Dermis microvascular lymphatic vessel endothelial cell (primary cell): ENCODE measurements at regions not wholly inside any gene's neighbourhood (a gene's known extent, or its start where the extent isn't known, plus 50 kb on each side); places are given as distances from the start of the nearest gene placed in this dataset.
"Not testable (repeated sequence)": the region's sequence is repeated elsewhere in the genome, so short reads cannot be mapped to it uniquely, and the experiment has no call there.

Experiments used
- DNase-seq, 2 donors: peaks; one replicate each; pipeline versions ENCODE4 v3.0.0 to v3.0.0-alpha.2; 2010; ENCODE audit warnings: low read depth in 2 of 2

- DNase-seq, result no peak
These were observed 114.4 kb upstream of the SLC35F3 start for GRCh38 chr1:233790121-233790520.

- peak; percentile 15 to 42 for DNase-seq
These were observed 113.7 kb upstream of the SLC35F3 start for GRCh38 chr1:233790662-233791371.

- DNase-seq, result no peak
These were observed 113.1 kb upstream of the SLC35F3 start for GRCh38 chr1:233791372-233791703.

GRCh38 chr1:233791721-233792120 lies 112.8 kb upstream of the SLC35F3 start:
- no peak for DNase-seq

GRCh38 chr1:233794863-233795262 lies 109.6 kb upstream of the SLC35F3 start:
- DNase-seq, result no peak

DNA sequence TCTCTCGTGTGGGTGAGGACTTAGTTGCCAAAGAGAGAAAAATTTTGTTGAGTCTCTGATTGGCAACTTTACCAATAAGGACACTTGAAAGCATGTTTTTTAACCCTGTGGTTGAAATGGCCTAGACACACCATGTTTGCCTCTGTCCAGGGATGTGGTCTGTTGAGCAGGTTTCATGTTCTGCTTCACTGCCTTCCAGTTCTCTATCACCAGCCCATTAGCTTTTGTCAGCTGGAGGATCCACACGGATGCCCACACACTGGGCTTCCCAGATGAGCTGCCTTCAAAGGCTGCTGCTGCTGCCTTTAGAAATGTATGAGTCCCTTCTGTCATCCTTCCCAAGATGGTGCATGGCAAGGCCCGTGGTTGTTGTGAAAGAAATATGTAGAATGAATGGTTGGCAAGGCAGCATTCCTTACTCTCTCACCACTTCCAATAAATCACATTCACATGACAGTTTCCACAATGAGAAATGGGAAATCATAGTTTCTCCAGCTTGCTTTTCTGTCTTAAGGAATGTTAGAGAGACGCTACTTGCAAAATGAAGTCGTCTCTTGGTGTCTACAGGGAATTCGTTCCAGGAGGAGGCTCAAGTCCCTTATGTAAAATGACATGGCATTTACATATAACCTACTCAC lies 108.2 kb upstream of the SLC35F3 start:
- no peak for DNase-seq

DNA sequence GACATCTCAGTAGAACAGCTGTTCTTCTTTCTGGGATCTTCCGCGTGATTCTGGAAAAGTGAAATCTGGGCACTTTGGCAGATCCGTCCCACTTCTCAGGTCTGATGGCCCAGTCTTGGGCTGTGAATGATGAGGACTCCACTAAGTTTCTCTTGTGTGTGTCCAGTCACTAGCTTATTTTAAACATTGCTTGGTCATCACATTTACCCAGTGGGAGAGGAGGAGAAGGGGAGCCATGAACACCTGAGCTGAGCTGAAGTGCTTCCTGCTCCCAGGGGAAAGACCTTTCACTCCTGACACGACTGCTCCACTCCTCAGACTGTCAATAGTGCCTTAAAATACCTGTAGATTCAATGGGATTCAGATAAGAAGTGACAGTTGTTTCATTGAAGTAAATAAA lies 101.9 kb upstream of the SLC35F3 start:
- DNase-seq, result no peak

- no peak for DNase-seq
These were observed 98.7 kb upstream of the SLC35F3 start for GRCh38 chr1:233805786-233806185.

- no peak for DNase-seq
These were observed 89.1 kb upstream of the SLC35F3 start for GRCh38 chr1:233815357-233815756.

GRCh38 chr1:233815865-233816264 lies 88.6 kb upstream of the SLC35F3 start:
- no peak for DNase-seq

GRCh38 chr1:233816348-233816747 lies 88.1 kb upstream of the SLC35F3 start:
- DNase-seq, result no peak

DNA sequence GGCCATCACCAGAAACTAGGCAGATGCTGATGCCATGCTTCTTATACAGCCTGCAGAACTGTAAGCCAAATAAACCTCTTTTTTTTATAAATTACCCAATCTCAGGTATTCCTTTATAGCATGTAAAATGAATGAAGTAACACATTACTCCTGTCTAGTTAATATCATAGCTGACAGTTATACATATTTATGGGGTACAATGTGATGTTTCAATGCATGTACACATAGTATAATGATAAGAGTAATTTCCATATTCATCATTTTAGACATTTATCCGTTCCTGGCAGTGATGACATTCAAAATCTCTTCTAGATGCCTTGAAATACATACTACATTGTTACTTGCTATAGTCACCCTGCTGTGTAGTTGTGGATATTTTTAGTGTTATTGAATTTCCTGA lies 85.4 kb upstream of the SLC35F3 start:
- no peak for DNase-seq

DNA sequence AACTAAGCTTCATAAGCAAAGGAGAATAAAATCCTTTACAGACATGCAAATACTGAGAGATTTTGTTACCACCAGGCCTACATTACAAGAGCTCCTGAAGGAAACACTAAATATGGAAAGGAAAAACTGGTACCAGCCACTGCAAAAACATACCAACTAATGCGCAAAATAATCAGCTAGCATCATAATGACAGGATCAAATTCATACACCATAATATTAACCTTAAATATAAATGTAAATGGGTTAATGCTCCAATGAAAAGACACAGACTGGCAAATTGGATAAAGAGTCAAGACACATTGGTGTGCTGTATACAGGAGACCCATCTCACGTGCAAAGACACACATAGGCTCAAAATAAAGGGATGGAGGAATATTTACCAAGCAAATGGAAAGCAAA lies 80.3 kb upstream of the SLC35F3 start:
- DNase-seq, result not testable (repeated sequence)

GRCh38 chr1:233827937-233828336 lies 76.5 kb upstream of the SLC35F3 start:
- DNase-seq, result not testable (repeated sequence)

DNA sequence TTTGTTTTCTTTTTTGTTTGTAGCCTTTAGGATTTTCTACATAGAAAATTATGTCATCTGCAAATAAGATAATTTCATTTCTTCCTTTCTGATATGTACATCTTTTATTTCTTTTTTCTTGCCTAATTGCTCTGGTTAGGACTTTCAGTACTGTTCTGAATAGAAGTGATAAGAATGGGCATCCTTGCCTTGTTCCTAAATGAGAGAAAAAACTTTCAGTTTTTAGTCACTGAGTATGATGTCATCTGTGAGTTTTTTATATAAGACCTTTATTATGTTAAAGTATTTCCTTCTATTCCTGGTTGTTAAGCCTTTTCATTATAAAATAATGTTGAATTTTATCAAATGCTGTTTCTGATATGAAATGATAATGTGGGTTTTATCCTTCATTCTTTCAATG lies 76.0 kb upstream of the SLC35F3 start:
- DNase-seq, result no peak

DNA sequence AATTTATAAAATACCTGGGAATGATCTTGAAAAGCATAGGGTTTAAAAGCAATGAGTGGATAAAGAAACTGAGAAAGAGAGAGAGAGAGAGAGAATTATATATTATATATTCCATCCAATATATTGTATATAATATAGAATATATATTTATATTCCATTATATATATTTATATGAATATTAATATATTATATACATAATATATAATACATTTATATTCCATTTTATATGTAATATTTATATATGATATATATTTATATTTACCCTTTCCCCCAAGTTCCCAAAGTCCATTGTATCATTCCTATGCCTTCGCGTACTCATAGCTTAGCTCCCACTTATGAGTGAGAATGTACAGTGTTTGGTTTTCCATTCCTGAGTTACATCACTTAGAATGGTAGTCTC lies 69.9 kb upstream of the SLC35F3 start:
- DNase-seq, result no peak

- not testable (repeated sequence) for DNase-seq
These were observed 66.3 kb upstream of the SLC35F3 start for GRCh38 chr1:233838207-233838606.

GRCh38 chr1:233843525-233844204 lies 60.8 kb upstream of the SLC35F3 start:
- no peak for DNase-seq

DNA sequence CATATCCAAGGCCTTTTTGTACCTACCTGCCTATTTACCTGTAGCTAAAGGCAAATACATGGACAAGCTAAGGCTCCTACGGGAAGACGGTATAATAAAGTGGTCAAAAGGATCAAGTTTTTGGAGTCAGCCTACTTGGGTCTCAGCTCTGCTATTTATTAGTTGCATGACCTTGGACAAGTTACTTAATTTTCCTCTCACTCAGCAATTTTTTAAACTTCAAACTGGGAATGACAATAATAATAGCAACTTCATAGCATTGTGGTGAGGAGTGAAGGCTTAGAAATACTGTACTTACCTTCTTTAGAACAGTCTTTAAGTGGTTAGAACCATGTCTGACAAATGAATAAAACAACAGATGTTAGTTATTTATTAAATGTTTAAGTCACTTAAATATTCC lies 60.2 kb upstream of the SLC35F3 start:
- no peak for DNase-seq

GRCh38 chr1:233844692-233845091 lies 59.8 kb upstream of the SLC35F3 start:
- no peak for DNase-seq
